WTC11 (cell line): ENCODE measurements at regions not wholly inside any gene's neighbourhood (a gene's known extent, or its start where the extent isn't known, plus 50 kb on each side); places are given as distances from the start of the nearest gene placed in this dataset.

Experiments used
- ELF4 ChIP-seq: sonication (generic); formaldehyde crosslinking; IDR thresholded peaks from 2 replicates; pipeline ENCODE4 v1.8.1; 2022; ENCODE audit warnings: low read depth, mild to moderate bottlenecking, moderate library complexity, missing genetic modification reagents
- NR3C1 ChIP-seq: sonication (generic); formaldehyde crosslinking; conservative IDR thresholded peaks from 2 replicates; pipeline ENCODE4 v1.8.1; 2023; ENCODE audit warnings: low read depth, mild to moderate bottlenecking, missing genetic modification reagents

GRCh38 chr3:181604267-181604666 lies 107.5 kb upstream of the SOX2 start:
- TF ChIP-seq NR3C1 (CRISPR knock-in tag) (no peak), ELF4 (no peak)
